ENCODE measurements at regions not wholly inside any gene's neighbourhood (a gene's known extent, or its start where the extent isn't known, plus 50 kb on each side); places are given as distances from the start of the nearest gene placed in this dataset.

- H3K4me3 ChIP-seq (ENCODE audit: low read depth in 1 of 2, low read length in 2 of 2), result no peak overlapping the region
- H3K27ac ChIP-seq (ENCODE audit: low read depth, low read length), result no peak overlapping the region
- no peaks in the 10 kb centered on the region for H3K27me3 ChIP-seq (ENCODE audit: control insufficient read depth in 1 of 2, insufficient read depth in 2 of 2, low read length in 2 of 2)
- no peak overlapping the region for H3K9ac ChIP-seq (ENCODE audit: low read length)
- no peaks in the 10 kb centered on the region for H3K36me3 ChIP-seq (ENCODE audit: insufficient read depth, low read length)
- H3K4me1 ChIP-seq (ENCODE audit: insufficient read depth, low read length), result peaks cover 4% of the 10 kb centered on the region
- H3K9me3 ChIP-seq (ENCODE audit: low read length), result no peaks in the 10 kb centered on the region
These were observed 127.2 kb downstream of the NFKBIZ start for GRCh38 chr3:101976473-101976872.

DNA sequence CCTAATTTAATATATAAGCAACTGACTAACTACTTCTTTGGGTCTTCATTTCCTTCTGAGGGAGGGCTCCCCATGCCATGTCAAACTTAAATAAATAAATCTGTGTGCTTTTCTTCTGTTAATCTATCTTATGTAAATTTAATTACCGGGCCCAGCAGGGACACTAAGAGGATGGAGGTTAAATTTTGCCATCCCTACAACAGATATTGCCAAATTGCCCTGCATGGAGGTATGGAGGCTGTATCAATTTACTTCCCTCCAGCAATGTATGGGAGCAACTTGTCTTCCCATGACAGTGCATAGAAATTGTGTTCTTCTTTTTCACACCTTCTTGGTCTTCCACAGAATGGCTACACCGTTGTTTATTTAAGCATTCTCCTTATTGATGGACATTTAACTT lies 129.0 kb downstream of the NFKBIZ start:
- Histone ChIP-seq H3K4me3 (ENCODE audit: low read depth in 1 of 2, low read length in 2 of 2) (no peak overlapping the region), H3K27ac (ENCODE audit: low read depth, low read length) (no peak overlapping the region), H3K27me3 (ENCODE audit: control insufficient read depth in 1 of 2, insufficient read depth in 2 of 2, low read length in 2 of 2) (no peaks in the 10 kb centered on the region), H3K9ac (ENCODE audit: low read length) (no peak overlapping the region), H3K36me3 (ENCODE audit: insufficient read depth, low read length) (no peaks in the 10 kb centered on the region), H3K4me1 (ENCODE audit: insufficient read depth, low read length) (peaks cover 4% of the 10 kb centered on the region), H3K9me3 (ENCODE audit: low read length) (no peaks in the 10 kb centered on the region)

GRCh38 chr3:101979033-101979432 lies 129.7 kb downstream of the NFKBIZ start:
- Histone ChIP-seq H3K36me3 (ENCODE audit: insufficient read depth, low read length) (no peaks in the 10 kb centered on the region), H3K4me3 (ENCODE audit: low read depth in 1 of 2, low read length in 2 of 2) (no peak overlapping the region), H3K27me3 (ENCODE audit: control insufficient read depth in 1 of 2, insufficient read depth in 2 of 2, low read length in 2 of 2) (no peaks in the 10 kb centered on the region), H3K9ac (ENCODE audit: low read length) (no peak overlapping the region), H3K27ac (ENCODE audit: low read depth, low read length) (no peak overlapping the region), H3K9me3 (ENCODE audit: low read length) (no peaks in the 10 kb centered on the region), H3K4me1 (ENCODE audit: insufficient read depth, low read length) (peaks cover 4% of the 10 kb centered on the region)

- no peaks in the 10 kb centered on the region for H3K27me3 ChIP-seq (ENCODE audit: control insufficient read depth in 1 of 2, insufficient read depth in 2 of 2, low read length in 2 of 2)
- no peak overlapping the region for H3K9ac ChIP-seq (ENCODE audit: low read length)
- H3K36me3 ChIP-seq (ENCODE audit: insufficient read depth, low read length), result no peaks in the 10 kb centered on the region
- no peaks in the 10 kb centered on the region for H3K9me3 ChIP-seq (ENCODE audit: low read length)
- no peak overlapping the region for H3K4me3 ChIP-seq (ENCODE audit: low read depth in 1 of 2, low read length in 2 of 2)
- H3K27ac ChIP-seq (ENCODE audit: low read depth, low read length), result no peak overlapping the region
- no peaks in the 10 kb centered on the region for H3K4me1 ChIP-seq (ENCODE audit: insufficient read depth, low read length)
These were observed 135.0 kb downstream of the NFKBIZ start for GRCh38 chr3:101984356-101984755.

DNA sequence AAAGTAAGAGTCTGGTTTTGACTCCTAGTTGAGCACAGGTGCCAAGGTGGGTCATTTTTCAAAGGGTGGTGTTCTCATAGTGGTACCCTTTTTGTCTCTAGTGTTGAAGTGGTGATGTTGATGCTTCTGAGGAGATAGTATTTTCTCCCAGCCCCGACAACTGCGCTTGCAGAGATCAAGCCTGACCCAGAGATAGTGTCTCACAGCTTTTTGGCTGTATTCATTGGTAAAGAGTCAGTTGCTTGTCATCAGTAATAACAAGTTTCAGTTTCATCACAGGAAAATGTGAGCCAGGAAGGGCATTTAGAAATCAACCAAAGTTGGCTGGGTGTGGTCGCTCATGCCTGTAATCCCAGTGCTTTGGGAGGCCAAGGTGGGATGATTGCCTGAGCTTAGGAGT lies 139.3 kb downstream of the NFKBIZ start:
- H3K27ac ChIP-seq (ENCODE audit: low read depth, low read length), result no peak overlapping the region
- no peaks in the 10 kb centered on the region for H3K9me3 ChIP-seq (ENCODE audit: low read length)
- H3K4me3 ChIP-seq (ENCODE audit: low read depth in 1 of 2, low read length in 2 of 2), result no peak overlapping the region
- no peaks in the 10 kb centered on the region for H3K27me3 ChIP-seq (ENCODE audit: control insufficient read depth in 1 of 2, insufficient read depth in 2 of 2, low read length in 2 of 2)
- no peaks in the 10 kb centered on the region for H3K36me3 ChIP-seq (ENCODE audit: insufficient read depth, low read length)
- no peak overlapping the region for H3K9ac ChIP-seq (ENCODE audit: low read length)
- H3K4me1 ChIP-seq (ENCODE audit: insufficient read depth, low read length), result no peaks in the 10 kb centered on the region

DNA sequence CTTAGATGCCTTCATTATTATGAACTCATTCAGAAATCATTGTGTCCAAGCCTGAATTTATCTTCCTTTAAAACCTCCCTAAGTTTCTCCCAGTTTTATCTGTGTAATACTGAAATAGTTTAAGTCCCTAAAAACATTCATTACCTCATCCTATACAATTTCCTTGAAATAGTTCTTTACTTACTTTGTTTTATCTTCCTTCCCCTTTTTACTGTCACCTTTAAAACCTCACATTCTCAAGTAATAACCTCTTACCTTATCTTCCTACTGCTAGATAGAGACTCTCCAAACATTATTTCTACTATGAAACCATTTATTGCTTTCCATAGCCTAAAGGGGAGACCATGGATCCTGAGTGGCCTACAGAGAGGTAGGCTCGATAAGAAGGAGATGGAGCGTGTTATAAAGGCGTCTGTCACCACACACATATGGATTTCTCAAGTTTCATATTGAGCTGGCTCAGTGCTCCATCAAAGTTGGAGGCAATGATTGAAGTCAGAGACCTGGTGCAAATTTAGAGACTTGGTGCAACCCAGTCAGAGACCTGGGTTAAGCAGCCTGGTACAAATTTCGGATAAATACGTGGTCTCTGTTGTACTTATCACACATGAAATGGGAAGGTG lies 140.4 kb downstream of the NFKBIZ start:
- H3K36me3 ChIP-seq (ENCODE audit: insufficient read depth, low read length), result no peaks in the 10 kb centered on the region
- H3K4me3 ChIP-seq (ENCODE audit: low read depth in 1 of 2, low read length in 2 of 2), result no peak overlapping the region
- H3K9ac ChIP-seq (ENCODE audit: low read length), result no peak overlapping the region
- H3K27ac ChIP-seq (ENCODE audit: low read depth, low read length), result no peak overlapping the region
- no peaks in the 10 kb centered on the region for H3K27me3 ChIP-seq (ENCODE audit: control insufficient read depth in 1 of 2, insufficient read depth in 2 of 2, low read length in 2 of 2)
- H3K9me3 ChIP-seq (ENCODE audit: low read length), result no peaks in the 10 kb centered on the region
- no peaks in the 10 kb centered on the region for H3K4me1 ChIP-seq (ENCODE audit: insufficient read depth, low read length)

DNA sequence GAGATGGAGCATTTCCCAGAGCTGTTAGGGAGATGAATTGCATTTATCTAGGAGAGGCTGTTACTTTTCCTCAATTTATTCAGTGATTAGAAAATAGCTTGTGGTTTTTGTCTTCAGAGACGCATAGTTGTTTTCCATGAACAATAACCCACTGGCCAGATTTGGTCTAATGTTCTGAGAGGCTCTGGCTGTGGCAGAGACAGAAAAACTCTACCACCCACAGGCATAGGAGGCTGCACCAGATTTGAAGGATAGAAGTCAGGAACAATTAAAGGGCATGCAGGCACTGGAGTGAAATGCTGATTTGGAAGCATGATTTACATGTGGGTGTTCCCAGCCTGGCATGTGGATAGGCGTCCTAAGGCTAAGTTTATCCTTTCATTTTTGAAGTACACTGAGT lies 143.5 kb downstream of the NFKBIZ start:
- Histone ChIP-seq H3K27me3 (ENCODE audit: control insufficient read depth in 1 of 2, insufficient read depth in 2 of 2, low read length in 2 of 2) (no peaks in the 10 kb centered on the region), H3K36me3 (ENCODE audit: insufficient read depth, low read length) (no peaks in the 10 kb centered on the region), H3K9ac (ENCODE audit: low read length) (no peak overlapping the region)

GRCh38 chr3:101994386-101994785 lies 145.1 kb downstream of the NFKBIZ start:
- Histone ChIP-seq H3K9me3 (ENCODE audit: low read length) (no peaks in the 10 kb centered on the region), H3K9ac (ENCODE audit: low read length) (no peak overlapping the region), H3K4me1 (ENCODE audit: insufficient read depth, low read length) (peaks cover 7% of the 10 kb centered on the region), H3K27me3 (ENCODE audit: control insufficient read depth in 1 of 2, insufficient read depth in 2 of 2, low read length in 2 of 2) (no peaks in the 10 kb centered on the region), H3K4me3 (ENCODE audit: low read depth in 1 of 2, low read length in 2 of 2) (no peak overlapping the region), H3K27ac (ENCODE audit: low read depth, low read length) (no peak overlapping the region), H3K36me3 (ENCODE audit: insufficient read depth, low read length) (no peaks in the 10 kb centered on the region)

More for the DNA sequence above, 143.5 kb downstream of the NFKBIZ start:
- H3K27ac ChIP-seq (ENCODE audit: low read depth, low read length), result no peak overlapping the region
- H3K9me3 ChIP-seq (ENCODE audit: low read length), result no peaks in the 10 kb centered on the region
- H3K4me3 ChIP-seq (ENCODE audit: low read depth in 1 of 2, low read length in 2 of 2), result no peak overlapping the region
- no peaks in the 10 kb centered on the region for H3K4me1 ChIP-seq (ENCODE audit: insufficient read depth, low read length)

DNA sequence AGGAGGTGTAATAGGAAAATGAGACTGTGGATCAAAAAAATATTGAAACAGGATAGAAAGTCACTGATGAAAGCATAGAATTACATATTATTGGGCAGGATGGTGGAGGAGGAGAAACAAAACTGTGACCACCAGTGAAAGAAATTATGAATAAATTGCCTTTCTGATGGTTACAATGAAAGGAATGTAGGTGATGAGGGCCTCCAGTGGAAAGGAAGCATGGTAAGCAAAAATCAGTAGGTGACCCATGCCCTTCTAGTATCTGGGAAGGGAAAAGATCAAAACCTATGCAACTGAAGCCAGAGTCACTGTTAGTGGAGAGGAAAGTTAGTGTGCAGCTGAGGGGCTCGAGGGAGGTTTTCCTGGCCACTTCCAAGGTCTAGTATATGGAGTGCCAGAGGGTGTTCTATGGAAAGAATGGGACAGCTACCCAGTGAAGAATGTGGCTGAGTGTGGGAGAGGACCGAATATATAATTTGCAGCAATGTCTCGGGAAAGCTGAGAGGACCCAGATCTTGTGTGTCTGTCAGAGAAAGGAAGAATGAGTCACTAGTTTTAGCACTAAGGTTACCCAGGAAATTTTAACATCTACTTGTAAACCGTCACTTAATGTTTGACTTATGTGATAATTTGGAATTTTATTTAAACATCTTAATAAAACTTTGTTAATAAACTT lies 146.2 kb downstream of the NFKBIZ start:
- no peak overlapping the region for H3K9ac ChIP-seq (ENCODE audit: low read length)
- peaks cover 10% of the 10 kb centered on the region for H3K4me1 ChIP-seq (ENCODE audit: insufficient read depth, low read length)
- H3K9me3 ChIP-seq (ENCODE audit: low read length), result no peaks in the 10 kb centered on the region
- H3K27me3 ChIP-seq (ENCODE audit: control insufficient read depth in 1 of 2, insufficient read depth in 2 of 2, low read length in 2 of 2), result no peaks in the 10 kb centered on the region
- H3K27ac ChIP-seq (ENCODE audit: low read depth, low read length), result no peak overlapping the region
- H3K4me3 ChIP-seq (ENCODE audit: low read depth in 1 of 2, low read length in 2 of 2), result no peak overlapping the region
- H3K36me3 ChIP-seq (ENCODE audit: insufficient read depth, low read length), result no peaks in the 10 kb centered on the region

- no peaks in the 10 kb centered on the region for H3K27me3 ChIP-seq (ENCODE audit: control insufficient read depth in 1 of 2, insufficient read depth in 2 of 2, low read length in 2 of 2)
- no peak overlapping the region for H3K9ac ChIP-seq (ENCODE audit: low read length)
- H3K4me1 ChIP-seq (ENCODE audit: insufficient read depth, low read length), result peaks cover 10% of the 10 kb centered on the region
- no peaks in the 10 kb centered on the region for H3K9me3 ChIP-seq (ENCODE audit: low read length)
- H3K4me3 ChIP-seq (ENCODE audit: low read depth in 1 of 2, low read length in 2 of 2), result no peak overlapping the region
- H3K27ac ChIP-seq (ENCODE audit: low read depth, low read length), result no peak overlapping the region
- H3K36me3 ChIP-seq (ENCODE audit: insufficient read depth, low read length), result no peaks in the 10 kb centered on the region
These were observed 147.5 kb downstream of the NFKBIZ start for GRCh38 chr3:101996832-101997231.

DNA sequence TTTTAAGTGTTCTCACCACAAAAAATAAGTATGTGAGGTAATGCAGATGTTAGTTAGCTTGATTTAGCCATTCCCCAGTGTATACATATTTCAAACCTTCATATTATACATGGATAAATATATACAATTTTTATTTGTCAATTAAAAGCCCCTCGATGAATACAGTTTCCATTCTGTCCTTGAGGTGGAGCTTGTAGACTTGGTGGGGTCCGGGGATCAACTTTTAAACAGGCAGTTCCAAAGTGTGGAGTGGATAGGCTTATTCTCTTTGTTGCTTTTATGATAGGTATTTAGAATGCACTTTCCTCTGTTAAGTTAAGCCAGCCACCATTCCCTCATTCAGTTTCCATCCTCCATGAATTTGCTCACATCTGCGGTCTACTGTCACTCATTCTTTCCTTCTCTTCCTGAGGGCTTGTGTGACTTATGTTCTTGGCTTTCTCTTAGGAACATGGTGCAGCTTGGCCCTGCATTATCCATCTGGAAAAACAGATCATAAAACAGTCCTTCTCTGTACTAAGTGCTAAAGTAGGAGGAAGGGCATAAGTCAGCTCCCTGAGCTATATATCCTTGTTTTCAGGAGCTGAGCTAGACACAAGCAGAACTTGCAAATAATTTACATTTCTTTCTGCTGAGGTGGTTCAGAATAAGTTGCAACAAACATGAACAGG lies 149.1 kb downstream of the NFKBIZ start:
- Histone ChIP-seq H3K4me3 (ENCODE audit: low read depth in 1 of 2, low read length in 2 of 2) (no peak overlapping the region), H3K9me3 (ENCODE audit: low read length) (no peaks in the 10 kb centered on the region), H3K36me3 (ENCODE audit: insufficient read depth, low read length) (no peaks in the 10 kb centered on the region), H3K4me1 (ENCODE audit: insufficient read depth, low read length) (peaks cover 10% of the 10 kb centered on the region), H3K27me3 (ENCODE audit: control insufficient read depth in 1 of 2, insufficient read depth in 2 of 2, low read length in 2 of 2) (no peaks in the 10 kb centered on the region), H3K27ac (ENCODE audit: low read depth, low read length) (peak overlapping the region; percentile 7), H3K9ac (ENCODE audit: low read length) (no peak overlapping the region)
